ENCODE measurements at regions not wholly inside any gene's neighbourhood (a gene's known extent, or its start where the extent isn't known, plus 50 kb on each side); places are given as distances from the start of the nearest gene placed in this dataset.

- no peak for DNase-seq
These were observed 133.1 kb downstream of the WDR11 start for GRCh38 chr10:120984221-120984620.

- peak in 1 of 2 donors; percentile 0 for DNase-seq
These were observed 136.2 kb downstream of the WDR11 start for GRCh38 chr10:120987359-120987758.

GRCh38 chr10:120988751-120989150, 137.6 kb downstream of the WDR11 start:
- no peak for DNase-seq

GRCh38 chr10:120989279-120989678, 138.1 kb downstream of the WDR11 start:
- no peak for DNase-seq

- no peak for DNase-seq
These were observed 138.9 kb downstream of the WDR11 start for GRCh38 chr10:120989996-120990598.

- DNase-seq: no peak
These were observed 139.7 kb downstream of the WDR11 start for GRCh38 chr10:120990831-120991230.

GRCh38 chr10:120993089-120993488, 141.9 kb downstream of the WDR11 start:
- DNase-seq: no peak

GRCh38 chr10:120995768-120996167, 144.6 kb downstream of the WDR11 start:
- DNase-seq: no peak

GRCh38 chr10:120996456-120997034, 145.4 kb downstream of the WDR11 start:
- DNase-seq: no peak

- DNase-seq: no peak
These were observed 146.2 kb downstream of the WDR11 start for GRCh38 chr10:120997313-120997712.

- no peak for DNase-seq
These were observed 146.6 kb downstream of the WDR11 start for GRCh38 chr10:120997756-120998155.

- no peak for DNase-seq
These were observed 147.1 kb downstream of the WDR11 start for GRCh38 chr10:120998251-120998650.

GRCh38 chr10:120998782-120999285, 147.7 kb downstream of the WDR11 start:
- no peak for DNase-seq

- DNase-seq: no peak
These were observed 148.7 kb downstream of the WDR11 start for GRCh38 chr10:120999868-121000267.

- DNase-seq: no peak
These were observed 151.5 kb downstream of the WDR11 start for GRCh38 chr10:121002586-121003205.

GRCh38 chr10:121005948-121006587, 154.9 kb downstream of the WDR11 start:
- DNase-seq: no peak

- no peak for DNase-seq
These were observed 156.1 kb downstream of the WDR11 start for GRCh38 chr10:121007264-121007663.

GRCh38 chr10:121015916-121016315, 164.8 kb downstream of the WDR11 start:
- no peak for DNase-seq

- DNase-seq: no peak
These were observed 173.9 kb downstream of the WDR11 start for GRCh38 chr10:121024905-121025584.

GRCh38 chr10:121025731-121026130, 174.6 kb downstream of the WDR11 start:
- DNase-seq: no peak

- no peak for DNase-seq
These were observed 176.2 kb downstream of the WDR11 start for GRCh38 chr10:121027371-121027770.

GRCh38 chr10:121032460-121032859, 181.3 kb downstream of the WDR11 start:
- no peak for DNase-seq

GRCh38 chr10:121033366-121033765, 182.2 kb downstream of the WDR11 start:
- DNase-seq: no peak

Data from CD4-positive, alpha-beta T cell treated with Interferon alpha-2 for 1 hour (primary cell).